HG03565 (cell line): ENCODE measurements at regions not wholly inside any gene's neighbourhood (a gene's known extent, or its start where the extent isn't known, plus 50 kb on each side); places are given as distances from the start of the nearest gene placed in this dataset.
A peak's percentile ranks its signal among the peaks of the same experiment; 100 is the strongest.

Experiments used
- ATAC-seq: cut with Tn5 transposase; IDR thresholded peaks from one replicate; pipeline ENCODE4 v1.9.1; 2021; ENCODE audit warnings: mild to moderate bottlenecking, moderate library complexity; ENCODE audit not compliant: unreplicated experiment

GRCh38 chr2:144896341-144896740 is 376.4 kb upstream of the ZEB2 start:
- no peak for ATAC-seq

GRCh38 chr2:144894612-144895599 is 375.0 kb upstream of the ZEB2 start:
- no peak for ATAC-seq

- no peak for ATAC-seq
Observed at GRCh38 chr2:144893464-144893863, 373.5 kb upstream of the ZEB2 start.

- peak; percentile 74 for ATAC-seq
Observed at GRCh38 chr2:144890828-144891227, 370.9 kb upstream of the ZEB2 start.

GRCh38 chr2:144889348-144889747 is 369.4 kb upstream of the ZEB2 start:
- ATAC-seq = no peak

- ATAC-seq = no peak
Observed at GRCh38 chr2:144886862-144887261, 366.9 kb upstream of the ZEB2 start.

- no peak for ATAC-seq
Observed at GRCh38 chr2:144877893-144878292, 358.0 kb upstream of the ZEB2 start.

GRCh38 chr2:144876013-144876412 is 356.1 kb upstream of the ZEB2 start:
- ATAC-seq = no peak

- ATAC-seq = no peak
Observed at GRCh38 chr2:144875290-144875969, 355.5 kb upstream of the ZEB2 start.

- ATAC-seq = no peak
Observed at GRCh38 chr2:144865670-144866069, 345.8 kb upstream of the ZEB2 start.

GRCh38 chr2:144859716-144860115 is 339.8 kb upstream of the ZEB2 start:
- no peak for ATAC-seq

- no peak for ATAC-seq
Observed at GRCh38 chr2:144858211-144858610, 338.3 kb upstream of the ZEB2 start.

GRCh38 chr2:144854596-144854995 is 334.7 kb upstream of the ZEB2 start:
- ATAC-seq = no peak

GRCh38 chr2:144849612-144850011 is 329.7 kb upstream of the ZEB2 start:
- no peak for ATAC-seq

GRCh38 chr2:144848423-144848822 is 328.5 kb upstream of the ZEB2 start:
- ATAC-seq = no peak

- no peak for ATAC-seq
Observed at GRCh38 chr2:144847347-144848080, 327.6 kb upstream of the ZEB2 start.

- no peak for ATAC-seq
Observed at GRCh38 chr2:144836635-144837350, 316.9 kb upstream of the ZEB2 start.

GRCh38 chr2:144835634-144836350 is 315.9 kb upstream of the ZEB2 start:
- no peak for ATAC-seq

GRCh38 chr2:144834998-144835633 is 315.2 kb upstream of the ZEB2 start:
- no peak for ATAC-seq

GRCh38 chr2:144834363-144834762 is 314.4 kb upstream of the ZEB2 start:
- ATAC-seq = no peak
